Keratinocyte (primary cell): ENCODE measurements at regions not wholly inside any gene's neighbourhood (a gene's known extent, or its start where the extent isn't known, plus 50 kb on each side); places are given as distances from the start of the nearest gene placed in this dataset.

Source experiments
- DNase-seq: peaks from one replicate; pipeline ENCODE4 v3.0.0-alpha.2; 2011; ENCODE audit warnings: low read depth, missing footprints, low spot score
- FAIRE-seq: peaks from 2 replicates; lab custom pipeline; 2011; peaks lifted over from hg19 to GRCh38; lab: Jason Lieb, UNC
- H2AFZ ChIP-seq: 2 replicates; pipeline ENCODE4 v1.6.0; 2012; ENCODE audit warnings: low read length, control low read depth, inconsistent platforms; ENCODE audit not compliant: control insufficient read depth
- H3K27ac ChIP-seq: 2 replicates; pipeline ENCODE4 v1.5.1; 2011; ENCODE audit warnings: low read length; ENCODE audit not compliant: control insufficient read depth, insufficient read depth
- H3K27me3 ChIP-seq: 3 replicates; pipeline ENCODE4 v1.6.0; 2011; ENCODE audit warnings: low read length; ENCODE audit not compliant: control insufficient read depth, insufficient read depth; ENCODE audit errors: extremely low read depth
- H3K36me3 ChIP-seq, 2 experiments: 2 replicates in 1 of 2; 3 replicates in 1 of 2; pipeline ENCODE4 v1.5.1; 2011; ENCODE audit warnings: low read length in 2 of 2, mild to moderate bottlenecking in 1 of 2; ENCODE audit not compliant: control insufficient read depth in 2 of 2, insufficient read depth in 2 of 2; ENCODE audit errors: extremely low read depth in 1 of 2
- H3K4me1 ChIP-seq: 3 replicates; pipeline ENCODE4 v1.5.1; 2011; ENCODE audit warnings: low read length; ENCODE audit not compliant: control insufficient read depth, insufficient read depth; ENCODE audit errors: extremely low read depth
- H3K4me2 ChIP-seq: 3 replicates; pipeline ENCODE4 v1.6.0; 2011; ENCODE audit warnings: low read depth, low read length; ENCODE audit not compliant: control insufficient read depth, insufficient read depth; ENCODE audit errors: extremely low read depth
- H3K4me3 ChIP-seq, 3 experiments: fragments of 200-600 bp in 1 of 3; sonication (generic) in 1 of 3; 2 replicates in 2 of 3; 3 replicates in 1 of 3; pipeline ENCODE4 v1.5.1; 2011 to 2016; ENCODE audit warnings: low read length in 3 of 3, mild to moderate bottlenecking in 3 of 3, control low read depth in 2 of 3, inconsistent platforms in 1 of 3, low read depth in 1 of 3, mixed read lengths in 1 of 3, mixed run types in 1 of 3, moderate library complexity in 1 of 3; ENCODE audit not compliant: control insufficient read depth in 2 of 3, insufficient read depth in 2 of 3; ENCODE audit errors: extremely low read depth in 1 of 3
- H3K79me2 ChIP-seq: 2 replicates; pipeline ENCODE4 v1.6.0; 2012; ENCODE audit warnings: low read length; ENCODE audit not compliant: control insufficient read depth, insufficient read depth
- H3K9ac ChIP-seq: 3 replicates; pipeline ENCODE4 v1.6.0; 2011; ENCODE audit warnings: low read length; ENCODE audit not compliant: control insufficient read depth, insufficient read depth; ENCODE audit errors: extremely low read depth
- H3K9me1 ChIP-seq: 3 replicates; pipeline ENCODE4 v1.6.0; 2011; ENCODE audit warnings: low read length; ENCODE audit not compliant: control insufficient read depth, insufficient read depth; ENCODE audit errors: extremely low read depth
- H3K9me3 ChIP-seq: 2 replicates; pipeline ENCODE4 v1.5.1; 2012; ENCODE audit warnings: low read depth, low read length; ENCODE audit not compliant: control insufficient read depth
- H4K20me1 ChIP-seq: 3 replicates; pipeline ENCODE4 v1.6.0; 2011; ENCODE audit warnings: low read length; ENCODE audit not compliant: control insufficient read depth, insufficient read depth; ENCODE audit errors: extremely low read depth
- CTCF ChIP-seq, 3 experiments: IDR thresholded peaks in 1 of 3; conservative IDR thresholded peaks in 1 of 3; optimal IDR thresholded peaks in 1 of 3; 2 replicates in 2 of 3; 3 replicates in 1 of 3; pipeline versions ENCODE3 to v1.5.1; 2011; ENCODE audit warnings: low read length in 3 of 3, mild to moderate bottlenecking in 3 of 3, moderate library complexity in 2 of 3, control low read depth in 1 of 3, inconsistent platforms in 1 of 3; ENCODE audit not compliant: insufficient read depth in 2 of 3; ENCODE audit errors: extremely low read depth in 1 of 3
- EZH2 ChIP-seq: IDR thresholded peaks from one replicate; pipeline ENCODE4 v1.6.1; 2012; ENCODE audit warnings: inconsistent platforms, mild to moderate bottlenecking, low read length, moderate library complexity
- dilution Hi-C: fragments of 300-500 bp; cut with MboI; formaldehyde crosslinking; loops from one replicate; pipeline ENCODE4 v1.7.0; 2020; ENCODE audit warnings: low sequenced_read_pairs; ENCODE audit not compliant: extremely low pct_ligation_motif_present

- Histone ChIP-seq H3K36me3 (no peaks in the 10 kb centered on the region), H3K9me1 (no peaks in the 10 kb centered on the region), H3K27ac (no peak overlapping the region), H2AFZ (no peak overlapping the region), H3K4me1 (peaks cover 10% of the 10 kb centered on the region), H3K9ac (no peak overlapping the region), H4K20me1 (no peaks in the 10 kb centered on the region), H3K4me3 (no peak overlapping the region), H3K9me3 (no peaks in the 10 kb centered on the region), H3K79me2 (no peaks in the 10 kb centered on the region), H3K4me2 (no peak overlapping the region), H3K27me3 (no peaks in the 10 kb centered on the region)
- TF ChIP-seq CTCF (optimal IDR thresholded peaks at IDR 0.05 in 1 of 3, IDR thresholded peaks at IDR 0.05 in 1 of 3, conservative IDR thresholded peaks at IDR 0.05 in 1 of 3; ENCODE audit: extremely low read depth in 1 of 3, insufficient read depth in 2 of 3, low read length in 3 of 3) (no peak), EZH2 (no peak)
- FAIRE-seq (no peak), DNase-seq (peak; percentile 11)
- dilution Hi-C loops = no loop called here
Measured at GRCh38 chr5:125134216-125135081, 388.0 kb upstream of the ZNF608 start.

- Histone ChIP-seq H3K9me3 (no peaks in the 10 kb centered on the region), H3K27ac (no peak overlapping the region), H3K36me3 (no peaks in the 10 kb centered on the region), H3K9ac (no peak overlapping the region), H3K79me2 (no peaks in the 10 kb centered on the region), H4K20me1 (no peaks in the 10 kb centered on the region), H3K4me2 (no peak overlapping the region), H3K9me1 (no peaks in the 10 kb centered on the region), H3K27me3 (no peaks in the 10 kb centered on the region), H2AFZ (no peak overlapping the region), H3K4me1 (peaks cover 5% of the 10 kb centered on the region), H3K4me3 (no peak overlapping the region)
- dilution Hi-C loops = no loop called here
- TF ChIP-seq EZH2 = no peak
- no peak for TF ChIP-seq CTCF (optimal IDR thresholded peaks at IDR 0.05 in 1 of 3, IDR thresholded peaks at IDR 0.05 in 1 of 3, conservative IDR thresholded peaks at IDR 0.05 in 1 of 3; ENCODE audit: extremely low read depth in 1 of 3, insufficient read depth in 2 of 3, low read length in 3 of 3)
- FAIRE-seq = no peak
- no peak for DNase-seq
Measured at GRCh38 chr5:125137535-125137934, 391.1 kb upstream of the ZNF608 start.
